Astrocyte of the spinal cord (primary cell): ENCODE measurements at regions not wholly inside any gene's neighbourhood (a gene's known extent, or its start where the extent isn't known, plus 50 kb on each side); places are given as distances from the start of the nearest gene placed in this dataset.

Experiments used
- DNase-seq: peaks from one replicate; pipeline ENCODE4 v3.0.0; 2011; ENCODE audit warnings: low read depth, low spot score
- H3K4me3 ChIP-seq: 2 replicates; pipeline ENCODE4 v1.5.1; 2011; ENCODE audit warnings: low read depth, mild to moderate bottlenecking, low read length, moderate library complexity
- in situ Hi-C: cut with HindIII; loops from 2 replicates; pipeline ENCODE4 v1.10.0; 2017; ENCODE audit warnings: low sequenced_read_pairs
- TF ChIP-seq, protein P1 (sequence below): IDR thresholded peaks from 2 replicates; pipeline ENCODE4 v1.5.1; 2012; ENCODE audit warnings: low read depth, mild to moderate bottlenecking, low read length, inconsistent platforms

DNA sequence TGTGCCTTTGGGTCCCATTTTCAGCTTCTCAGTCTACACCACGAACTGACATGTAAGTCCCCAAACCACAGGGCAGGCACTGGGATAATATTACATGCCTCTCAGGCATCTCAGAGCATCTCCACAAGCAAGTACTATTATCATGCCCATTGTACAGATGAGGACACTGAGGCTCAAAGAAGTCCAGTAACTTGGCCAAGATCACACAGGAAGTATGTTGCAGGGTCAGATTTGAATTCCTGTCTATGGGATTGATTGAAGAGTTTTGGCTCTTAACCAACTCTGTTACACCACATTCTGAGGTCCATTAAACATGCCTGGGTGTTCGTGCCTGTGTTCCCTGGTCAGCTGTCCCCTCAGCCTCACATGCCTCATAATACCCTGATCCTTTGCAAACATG is 319.8 kb downstream of the FOXO1 start:
- in situ Hi-C loops: no loop called here
- no peak for DNase-seq
- TF ChIP-seq, protein P1, sequence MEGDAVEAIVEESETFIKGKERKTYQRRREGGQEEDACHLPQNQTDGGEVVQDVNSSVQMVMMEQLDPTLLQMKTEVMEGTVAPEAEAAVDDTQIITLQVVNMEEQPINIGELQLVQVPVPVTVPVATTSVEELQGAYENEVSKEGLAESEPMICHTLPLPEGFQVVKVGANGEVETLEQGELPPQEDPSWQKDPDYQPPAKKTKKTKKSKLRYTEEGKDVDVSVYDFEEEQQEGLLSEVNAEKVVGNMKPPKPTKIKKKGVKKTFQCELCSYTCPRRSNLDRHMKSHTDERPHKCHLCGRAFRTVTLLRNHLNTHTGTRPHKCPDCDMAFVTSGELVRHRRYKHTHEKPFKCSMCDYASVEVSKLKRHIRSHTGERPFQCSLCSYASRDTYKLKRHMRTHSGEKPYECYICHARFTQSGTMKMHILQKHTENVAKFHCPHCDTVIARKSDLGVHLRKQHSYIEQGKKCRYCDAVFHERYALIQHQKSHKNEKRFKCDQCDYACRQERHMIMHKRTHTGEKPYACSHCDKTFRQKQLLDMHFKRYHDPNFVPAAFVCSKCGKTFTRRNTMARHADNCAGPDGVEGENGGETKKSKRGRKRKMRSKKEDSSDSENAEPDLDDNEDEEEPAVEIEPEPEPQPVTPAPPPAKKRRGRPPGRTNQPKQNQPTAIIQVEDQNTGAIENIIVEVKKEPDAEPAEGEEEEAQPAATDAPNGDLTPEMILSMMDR: no peak
- no peak overlapping the region for H3K4me3 ChIP-seq

DNA sequence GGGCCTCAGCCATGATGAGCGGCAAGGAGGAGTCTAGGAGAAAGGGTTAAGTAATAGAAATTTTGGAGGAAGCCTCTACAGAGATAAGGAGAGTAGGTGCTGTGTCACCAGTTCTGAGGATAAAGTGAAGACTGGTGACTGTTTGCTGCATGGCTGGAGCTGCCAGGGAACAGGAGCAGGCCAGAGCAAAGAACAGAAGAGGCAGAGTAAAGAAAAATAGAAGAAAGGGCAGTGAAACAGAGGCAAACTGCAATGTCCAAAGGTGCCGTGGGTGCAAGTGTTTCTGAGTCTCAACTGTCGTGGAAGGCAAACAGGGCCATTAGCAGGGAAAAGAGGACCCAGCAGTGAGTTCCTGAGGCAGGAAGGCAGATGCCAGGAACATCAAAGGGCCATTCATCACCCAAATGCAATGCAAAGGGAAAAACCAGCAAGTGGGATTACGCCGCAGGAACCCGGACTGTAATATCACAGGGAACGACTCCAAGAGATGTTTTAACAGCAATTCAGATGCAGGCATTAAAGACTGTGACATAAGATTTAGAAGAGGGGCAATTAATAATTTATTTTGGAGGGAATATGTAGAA is 318.3 kb downstream of the FOXO1 start:
- H3K4me3 ChIP-seq: no peak overlapping the region
- TF ChIP-seq, protein P1: no peak
- in situ Hi-C loops: no loop called here
- no peak for DNase-seq

DNA sequence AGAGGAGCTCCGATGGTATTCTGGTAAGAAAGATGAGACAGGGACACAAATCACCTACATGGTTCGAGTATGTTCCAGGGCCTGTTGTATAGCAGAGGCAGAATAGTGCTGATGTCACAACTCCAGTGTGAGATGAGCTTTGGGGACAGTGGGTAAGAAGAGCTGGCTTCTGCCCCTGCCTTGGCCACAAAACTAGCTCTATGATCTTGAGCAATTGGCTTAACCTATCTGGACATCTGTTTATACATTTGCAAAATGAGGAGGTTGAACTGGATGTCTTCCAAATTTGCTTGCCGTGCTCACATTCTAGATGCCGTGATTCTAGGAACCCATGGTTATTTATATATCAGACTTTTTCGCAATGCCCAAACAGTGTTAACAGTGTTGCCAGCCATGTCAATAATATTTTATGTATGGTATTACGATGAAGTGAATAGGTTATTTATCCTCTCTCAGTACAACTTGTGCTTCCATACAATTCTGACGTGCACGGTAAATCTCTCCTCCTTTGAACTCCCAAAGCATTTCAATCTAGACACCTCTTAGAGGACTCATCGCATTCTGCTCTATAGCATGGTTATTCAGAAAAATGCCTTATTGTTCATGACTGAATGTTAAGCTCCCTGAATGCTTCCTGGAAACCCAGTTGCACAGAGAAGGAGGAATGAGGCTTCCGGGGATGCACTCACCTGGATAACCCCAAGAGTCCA is 316.0 kb downstream of the FOXO1 start:
- in situ Hi-C loops: no loop called here
- DNase-seq: no peak
- no peak overlapping the region for H3K4me3 ChIP-seq
- TF ChIP-seq, protein P1: no peak

DNA sequence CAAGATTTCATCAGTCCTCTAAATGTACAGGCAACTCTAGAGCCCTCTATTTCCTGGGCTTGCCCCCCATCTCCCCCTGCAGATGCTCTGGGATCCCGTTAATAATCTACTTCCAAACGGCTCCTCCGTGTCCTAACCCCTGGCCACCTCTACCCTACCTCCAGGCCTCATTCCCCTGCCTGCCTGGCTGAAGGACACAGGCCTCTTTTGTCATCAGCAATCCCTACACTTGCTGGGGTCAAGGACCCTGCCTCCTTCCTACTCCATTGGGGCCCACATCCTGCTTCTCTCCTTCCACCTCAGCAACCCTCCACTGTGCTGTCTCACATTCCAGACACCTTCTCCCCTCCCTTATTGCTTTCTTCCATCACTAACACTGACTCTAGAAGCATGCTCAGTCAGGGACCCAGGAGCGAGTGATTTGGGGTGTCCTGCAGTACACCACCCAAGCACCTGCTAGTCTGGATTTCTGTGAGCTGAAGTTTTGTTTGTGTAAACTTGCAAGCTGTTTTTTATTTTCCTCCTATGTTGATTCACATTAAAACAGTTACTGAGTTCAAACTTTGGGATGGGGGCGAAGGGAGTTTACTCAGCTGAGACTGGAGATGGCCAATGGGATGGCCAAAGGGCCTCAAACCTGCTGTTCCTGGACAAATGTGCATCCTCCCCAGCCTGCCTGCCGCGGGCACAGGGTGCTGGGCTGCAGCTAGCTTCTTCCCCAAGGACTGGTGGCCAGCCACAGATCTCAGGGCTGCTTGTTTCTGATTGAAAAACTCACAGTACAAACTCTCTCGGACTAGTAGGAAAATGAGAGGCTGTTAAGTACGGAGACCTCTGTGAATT is 314.7 kb downstream of the FOXO1 start:
- no peak overlapping the region for H3K4me3 ChIP-seq
- TF ChIP-seq, protein P1: no peak
- no peak for DNase-seq
- in situ Hi-C loops: no loop called here

DNA sequence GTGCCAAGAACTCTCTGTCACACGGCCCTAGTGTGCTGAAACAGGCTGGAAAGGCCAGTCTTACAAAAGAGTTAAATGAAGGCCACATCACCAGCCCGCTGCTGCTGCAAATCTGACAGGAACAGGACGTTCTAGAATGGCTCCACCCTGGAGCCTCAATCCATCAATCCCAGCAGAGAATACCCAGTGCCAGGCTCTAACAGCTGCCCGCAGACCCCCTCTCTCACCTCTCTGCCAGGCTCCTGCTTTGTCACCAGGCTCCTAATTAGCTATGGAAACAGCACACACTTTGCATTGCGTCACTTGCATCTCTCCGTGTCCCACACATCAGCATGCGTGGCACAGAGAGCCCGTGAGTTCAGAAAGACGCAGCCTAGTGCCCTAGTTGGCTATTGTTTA is 314.1 kb downstream of the FOXO1 start:
- DNase-seq: peak; percentile 10
- no peak overlapping the region for H3K4me3 ChIP-seq
- in situ Hi-C loops: no loop called here
- TF ChIP-seq, protein P1: no peak

DNA sequence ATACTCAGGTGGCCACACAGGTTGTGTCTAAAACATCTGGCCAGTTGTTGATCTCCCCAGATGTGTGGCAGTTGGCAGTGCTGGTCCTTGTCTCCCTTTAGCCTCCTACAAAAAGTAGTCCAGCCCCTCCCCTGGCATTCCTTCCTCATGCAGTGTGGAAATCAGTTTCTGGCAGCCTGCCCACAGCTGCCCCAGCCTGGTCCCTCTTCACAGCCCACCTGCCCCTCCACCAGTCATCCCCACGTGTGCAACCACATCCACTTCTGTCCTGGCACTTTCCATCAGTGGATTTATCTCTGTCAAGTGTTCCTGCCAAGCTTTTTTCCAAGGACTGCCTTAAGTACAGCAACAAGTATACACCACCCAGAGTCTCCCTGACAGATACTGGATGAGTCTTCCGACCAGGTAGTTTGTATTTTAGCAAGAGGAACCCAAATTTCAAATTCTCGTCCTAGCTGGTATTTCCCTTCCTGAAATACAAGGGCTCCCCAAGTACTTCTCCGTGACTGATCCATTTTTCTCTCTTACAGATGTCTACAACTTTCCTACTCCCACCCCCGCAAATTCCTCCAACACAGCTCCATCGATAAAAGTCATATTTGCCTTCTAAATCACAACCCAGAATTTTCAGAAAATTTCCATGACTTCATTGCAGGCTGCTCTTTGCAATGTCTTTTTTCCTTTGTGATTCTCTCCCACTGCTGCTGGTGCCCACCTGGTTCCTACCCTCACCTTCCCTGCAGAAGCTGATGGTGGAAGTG is 313.5 kb downstream of the FOXO1 start:
- no peak for DNase-seq
- in situ Hi-C loops: no loop called here
- no peak overlapping the region for H3K4me3 ChIP-seq
- TF ChIP-seq, protein P1: no peak
